OCI-LY7 (cell line): ENCODE measurements at regions not wholly inside any gene's neighbourhood (a gene's known extent, or its start where the extent isn't known, plus 50 kb on each side); places are given as distances from the start of the nearest gene placed in this dataset.
"Not testable (repeated sequence)": the region's sequence is repeated elsewhere in the genome, so short reads cannot be mapped to it uniquely, and the experiment has no call there.

Experiments used
- BruUV-seq: library from RNA; stranded (reverse); fragments of 400-500 nt; replicated peaks from 2 replicates; lab custom pipeline; 2021; lab: Mats Ljungman, UMichigan
- CTCF ChIA-PET: fragments of 300-600 bp; sonication (Branson Sonifier 250); formaldehyde crosslinking; loops from one replicate; lab custom pipeline; 2022; ENCODE audit warnings: antibody characterized with exemption; ENCODE audit not compliant: unreplicated experiment; lab: Charles Lee
- POLR2A ChIA-PET: fragments of 300-600 bp; sonication (Branson Sonifier 250); formaldehyde crosslinking; loops from one replicate; lab custom pipeline; 2022; ENCODE audit warnings: antibody characterized with exemption; lab: Charles Lee
- DNase-seq: peaks from one replicate; pipeline ENCODE4 v3.0.0-alpha.2; 2015; ENCODE audit warnings: low spot score
- H2AFZ ChIP-seq: fragments of 200-600 bp; sonication (generic), shearing (Covaris generic); 2 replicates; pipeline ENCODE4 v1.6.1; 2014; ENCODE audit warnings: mild to moderate bottlenecking, antibody characterized with exemption, low read length, moderate library complexity
- H3K27ac ChIP-seq: fragments of 200-600 bp; sonication (generic); 2 replicates; pipeline ENCODE4 v1.5.1; 2014; ENCODE audit warnings: mixed run types, low read depth, mild to moderate bottlenecking, moderate library complexity, low read length, inconsistent platforms; ENCODE audit not compliant: poor library complexity, severe bottlenecking
- H3K36me3 ChIP-seq: fragments of 200-600 bp; sonication (generic); 2 replicates; pipeline ENCODE4 v1.6.1; 2014; ENCODE audit warnings: mild to moderate bottlenecking, antibody characterized with exemption, low read length, moderate library complexity, mixed read lengths; ENCODE audit not compliant: insufficient read depth
- H3K4me1 ChIP-seq: fragments of 200-600 bp; sonication (generic); 2 replicates; pipeline ENCODE4 v1.5.1; 2014; ENCODE audit warnings: mild to moderate bottlenecking, low read length; ENCODE audit not compliant: insufficient read depth, poor library complexity, severe bottlenecking
- H3K4me2 ChIP-seq: fragments of 200-600 bp; sonication (generic); 2 replicates; pipeline ENCODE4 v1.6.1; 2014; ENCODE audit warnings: mild to moderate bottlenecking, low read length
- H3K4me3 ChIP-seq: fragments of 200-600 bp; sonication (generic); 2 replicates; pipeline ENCODE4 v1.5.1; 2014; ENCODE audit warnings: mild to moderate bottlenecking, low read depth, low read length; ENCODE audit not compliant: poor library complexity, severe bottlenecking
- H3K79me2 ChIP-seq: fragments of 200-600 bp; sonication (generic); 2 replicates; pipeline ENCODE4 v1.6.1; 2016; ENCODE audit warnings: low read depth, mild to moderate bottlenecking, low read length, moderate library complexity, mixed read lengths; ENCODE audit not compliant: insufficient read depth
- H3K9me2 ChIP-seq: fragments of 200-600 bp; sonication (generic); 2 replicates; pipeline ENCODE4 v1.6.1; 2016; ENCODE audit warnings: mild to moderate bottlenecking, low read length, mixed read lengths; ENCODE audit not compliant: insufficient read depth
- H3K9me3 ChIP-seq: fragments of 200-600 bp; sonication (generic); 2 replicates; pipeline ENCODE4 v1.6.1; 2014; ENCODE audit warnings: mild to moderate bottlenecking, mixed run types, low read length, mixed read lengths
- H4K20me1 ChIP-seq: fragments of 200-600 bp; sonication (generic); 2 replicates; pipeline ENCODE4 v1.6.1; 2014; ENCODE audit warnings: mild to moderate bottlenecking, antibody characterized with exemption, low read length, moderate library complexity, mixed read lengths; ENCODE audit not compliant: insufficient read depth
- EZH2phosphoT487 ChIP-seq: fragments of 200-600 bp; sonication (generic); IDR thresholded peaks from 2 replicates; pipeline ENCODE4 v1.6.1; 2018; ENCODE audit warnings: low read depth, borderline replicate concordance, mild to moderate bottlenecking, mixed run types, antibody characterized with exemption, low read length, moderate library complexity, mixed read lengths
- intact Hi-C: fragments of 100-400 bp; cut with micrococcal nuclease; formaldehyde crosslinking; loops from one replicate; pipeline ENCODE4 v1.10.0; 2022; ENCODE audit not compliant: unreplicated experiment
- TF ChIP-seq, protein P1 (sequence below): fragments of 200-600 bp; sonication (generic); conservative IDR thresholded peaks from 2 replicates; pipeline ENCODE4 v1.5.1; 2014; ENCODE audit warnings: mild to moderate bottlenecking, antibody characterized with exemption, low read length, moderate library complexity, mixed read lengths

DNA sequence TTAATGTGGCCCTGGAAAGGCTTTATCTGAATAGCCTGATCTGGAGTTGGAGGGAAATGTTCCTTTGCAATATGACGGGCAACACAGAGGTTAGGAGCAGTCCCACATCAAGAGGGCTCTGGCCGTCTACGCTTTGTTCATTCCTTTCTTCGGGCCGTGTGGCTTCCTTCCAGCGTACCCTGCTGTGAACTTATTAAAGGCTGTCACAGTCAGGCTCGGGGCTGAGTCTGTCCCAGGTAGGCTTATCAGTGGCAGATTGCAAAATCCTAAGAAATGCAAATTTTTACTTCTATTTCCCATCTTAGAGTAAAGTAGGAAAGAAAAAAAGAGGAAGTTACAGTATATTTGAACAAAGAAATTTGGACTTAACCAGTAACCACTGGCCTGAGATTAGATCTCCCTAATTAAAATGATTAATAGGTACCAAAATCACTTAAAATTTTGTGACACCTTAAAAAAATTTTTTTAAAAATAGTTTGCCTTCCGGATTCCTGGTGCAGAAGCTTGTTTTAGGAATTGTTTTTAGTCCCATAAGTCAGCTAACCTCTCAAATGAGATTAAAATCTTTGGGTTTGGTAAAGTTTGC lies 453.1 kb upstream of the MKI67 start:
- Histone ChIP-seq H2AFZ (no peak overlapping the region), H3K79me2 (no peaks in the 10 kb centered on the region), H3K4me3 (no peak overlapping the region), H3K36me3 (no peaks in the 10 kb centered on the region), H3K27ac (no peak overlapping the region), H3K9me2 (no peaks in the 10 kb centered on the region), H3K9me3 (no peaks in the 10 kb centered on the region), H4K20me1 (no peaks in the 10 kb centered on the region), H3K4me1 (no peaks in the 10 kb centered on the region), H3K4me2 (no peak overlapping the region)
- no peak for DNase-seq
- BruUV-seq = no TSS peak
- no peak for TF ChIP-seq EZH2phosphoT487
- intact Hi-C loops = no loop called here
- ChIA-PET CTCF (no interaction called here), POLR2A (interaction anchor here (0.6 to 0.7 kb wide), 2 partner anchors 263 to 686 kb away, joined by 3 read pairs; no protein-coding TSS in a partner anchor)

DNA sequence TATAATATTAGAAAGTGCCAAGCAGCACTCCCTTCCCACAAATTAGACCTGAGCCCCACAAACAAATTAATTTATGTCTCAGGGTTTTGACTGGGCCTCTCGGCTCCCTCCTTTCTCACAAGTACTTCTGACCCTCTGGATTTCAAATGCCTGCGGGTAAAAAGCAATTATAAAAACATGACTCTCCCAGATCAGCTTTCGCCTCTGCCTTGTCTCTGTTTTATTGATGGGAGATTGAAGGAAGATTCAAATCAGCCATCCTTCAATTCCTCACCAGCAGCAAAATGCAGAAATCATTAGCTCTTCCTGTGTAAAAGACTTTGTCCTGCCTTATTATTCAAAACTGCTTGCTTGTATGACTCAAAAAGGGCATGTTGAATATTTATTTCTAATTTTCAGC lies 453.7 kb upstream of the MKI67 start:
- ChIA-PET CTCF (no interaction called here), POLR2A (interaction anchor here (0.6 to 0.7 kb wide), 2 partner anchors 264 to 686 kb away, joined by 3 read pairs; no protein-coding TSS in a partner anchor)
- Histone ChIP-seq H4K20me1 (no peaks in the 10 kb centered on the region), H3K9me3 (no peaks in the 10 kb centered on the region), H3K4me2 (no peak overlapping the region), H3K27ac (no peak overlapping the region), H3K36me3 (no peaks in the 10 kb centered on the region), H2AFZ (no peak overlapping the region), H3K4me1 (no peaks in the 10 kb centered on the region), H3K4me3 (no peak overlapping the region), H3K79me2 (no peaks in the 10 kb centered on the region), H3K9me2 (no peaks in the 10 kb centered on the region)
- TF ChIP-seq, protein P1, sequence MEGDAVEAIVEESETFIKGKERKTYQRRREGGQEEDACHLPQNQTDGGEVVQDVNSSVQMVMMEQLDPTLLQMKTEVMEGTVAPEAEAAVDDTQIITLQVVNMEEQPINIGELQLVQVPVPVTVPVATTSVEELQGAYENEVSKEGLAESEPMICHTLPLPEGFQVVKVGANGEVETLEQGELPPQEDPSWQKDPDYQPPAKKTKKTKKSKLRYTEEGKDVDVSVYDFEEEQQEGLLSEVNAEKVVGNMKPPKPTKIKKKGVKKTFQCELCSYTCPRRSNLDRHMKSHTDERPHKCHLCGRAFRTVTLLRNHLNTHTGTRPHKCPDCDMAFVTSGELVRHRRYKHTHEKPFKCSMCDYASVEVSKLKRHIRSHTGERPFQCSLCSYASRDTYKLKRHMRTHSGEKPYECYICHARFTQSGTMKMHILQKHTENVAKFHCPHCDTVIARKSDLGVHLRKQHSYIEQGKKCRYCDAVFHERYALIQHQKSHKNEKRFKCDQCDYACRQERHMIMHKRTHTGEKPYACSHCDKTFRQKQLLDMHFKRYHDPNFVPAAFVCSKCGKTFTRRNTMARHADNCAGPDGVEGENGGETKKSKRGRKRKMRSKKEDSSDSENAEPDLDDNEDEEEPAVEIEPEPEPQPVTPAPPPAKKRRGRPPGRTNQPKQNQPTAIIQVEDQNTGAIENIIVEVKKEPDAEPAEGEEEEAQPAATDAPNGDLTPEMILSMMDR = no peak
- TF ChIP-seq EZH2phosphoT487 = no peak
- DNase-seq = no peak
- intact Hi-C loops = loop anchor here (10.0 kb wide), 1 partner anchor 485 kb away; no protein-coding TSS in a partner anchor
- BruUV-seq = no TSS peak

DNA sequence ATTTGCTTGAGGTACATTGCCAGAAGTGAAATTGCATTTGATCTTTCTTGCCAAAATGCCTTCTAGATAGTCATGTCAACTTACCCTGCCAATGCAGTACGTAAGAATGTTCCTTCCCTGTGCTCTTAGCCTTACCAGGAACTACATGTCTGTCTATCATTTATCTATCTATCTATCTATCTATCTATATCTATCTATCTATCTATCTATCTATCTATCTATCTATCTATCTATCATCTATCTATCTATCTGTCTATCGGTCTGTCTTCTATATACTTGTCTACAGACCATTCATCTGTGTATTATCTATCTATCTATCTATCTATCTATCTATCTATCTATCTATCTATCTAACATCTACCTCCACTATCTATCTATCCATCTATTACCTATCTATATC lies 456.9 kb upstream of the MKI67 start:
- H3K4me3 ChIP-seq, BruUV-seq, H3K9me2 ChIP-seq, H3K9me3 ChIP-seq, H3K4me1 ChIP-seq, DNase-seq, CTCF ChIA-PET, H3K27ac ChIP-seq, H4K20me1 ChIP-seq, H2AFZ ChIP-seq, H3K79me2 ChIP-seq, H3K36me3 ChIP-seq, POLR2A ChIA-PET, H3K4me2 ChIP-seq: not testable (repeated sequence)
- intact Hi-C loops = loop anchor here (10.0 kb wide), 1 partner anchor 482 kb away; no protein-coding TSS in a partner anchor

DNA sequence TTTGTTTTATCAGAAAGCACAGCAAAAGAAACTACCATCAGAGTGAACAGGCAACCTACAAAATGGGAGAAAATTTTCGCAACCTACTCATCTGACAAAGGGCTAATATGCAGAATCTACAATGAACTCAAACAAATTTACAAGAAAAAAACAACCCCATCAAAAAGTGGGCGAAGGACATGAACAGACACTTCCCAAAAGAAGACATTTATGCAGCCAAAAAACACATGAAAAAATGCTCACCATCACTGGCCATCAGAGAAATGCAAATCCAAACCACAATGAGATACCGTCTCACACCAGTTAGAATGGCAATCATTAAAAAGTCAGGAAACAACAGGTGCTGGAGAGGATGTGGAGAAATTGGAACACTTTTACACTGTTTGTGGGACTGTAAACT lies 460.4 kb upstream of the MKI67 start:
- H3K4me1 ChIP-seq, BruUV-seq, H3K4me2 ChIP-seq, H3K36me3 ChIP-seq, H3K79me2 ChIP-seq, H3K9me2 ChIP-seq, H4K20me1 ChIP-seq, H3K27ac ChIP-seq, DNase-seq, H3K4me3 ChIP-seq, CTCF ChIA-PET, H2AFZ ChIP-seq, POLR2A ChIA-PET, H3K9me3 ChIP-seq: not testable (repeated sequence)
- intact Hi-C loops = loop anchor here (10.0 kb wide), 1 partner anchor 478 kb away; no protein-coding TSS in a partner anchor
